ENCODE measurements at regions not wholly inside any gene's neighbourhood (a gene's known extent, or its start where the extent isn't known, plus 50 kb on each side); places are given as distances from the start of the nearest gene placed in this dataset.

GRCh38 chr13:84352946-84353345, 470.7 kb upstream of the SLITRK1 start:
- no peak for DNase-seq (ENCODE audit: low read depth)
- H3K4me3 ChIP-seq (ENCODE audit: low read depth, low read length), result no peak overlapping the region
- TF ChIP-seq, protein P1, sequence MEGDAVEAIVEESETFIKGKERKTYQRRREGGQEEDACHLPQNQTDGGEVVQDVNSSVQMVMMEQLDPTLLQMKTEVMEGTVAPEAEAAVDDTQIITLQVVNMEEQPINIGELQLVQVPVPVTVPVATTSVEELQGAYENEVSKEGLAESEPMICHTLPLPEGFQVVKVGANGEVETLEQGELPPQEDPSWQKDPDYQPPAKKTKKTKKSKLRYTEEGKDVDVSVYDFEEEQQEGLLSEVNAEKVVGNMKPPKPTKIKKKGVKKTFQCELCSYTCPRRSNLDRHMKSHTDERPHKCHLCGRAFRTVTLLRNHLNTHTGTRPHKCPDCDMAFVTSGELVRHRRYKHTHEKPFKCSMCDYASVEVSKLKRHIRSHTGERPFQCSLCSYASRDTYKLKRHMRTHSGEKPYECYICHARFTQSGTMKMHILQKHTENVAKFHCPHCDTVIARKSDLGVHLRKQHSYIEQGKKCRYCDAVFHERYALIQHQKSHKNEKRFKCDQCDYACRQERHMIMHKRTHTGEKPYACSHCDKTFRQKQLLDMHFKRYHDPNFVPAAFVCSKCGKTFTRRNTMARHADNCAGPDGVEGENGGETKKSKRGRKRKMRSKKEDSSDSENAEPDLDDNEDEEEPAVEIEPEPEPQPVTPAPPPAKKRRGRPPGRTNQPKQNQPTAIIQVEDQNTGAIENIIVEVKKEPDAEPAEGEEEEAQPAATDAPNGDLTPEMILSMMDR (IDR thresholded peaks at IDR 0.05; ENCODE audit: low read depth, low read length, missing control alignments), result no peak

DNA sequence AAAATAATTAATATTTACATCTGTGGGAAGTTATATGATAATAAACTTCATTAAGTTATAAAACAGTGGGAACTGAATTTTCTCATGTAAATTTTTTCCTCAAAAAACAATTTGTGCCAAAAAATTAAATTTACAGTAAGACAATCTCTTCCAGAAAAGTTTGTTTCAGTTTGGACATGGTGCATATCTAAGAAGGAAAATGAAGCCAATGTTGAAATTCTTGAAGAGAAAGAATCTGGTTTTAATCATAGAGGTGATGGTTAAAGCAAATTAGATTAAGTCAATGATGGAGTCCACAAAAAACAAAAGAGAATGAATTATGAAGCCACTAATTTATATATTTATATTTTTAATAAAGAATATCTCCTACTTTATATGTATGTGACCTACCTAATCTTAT, 457.2 kb upstream of the SLITRK1 start:
- DNase-seq (ENCODE audit: low read depth), result no peak
- no peak overlapping the region for H3K4me3 ChIP-seq (ENCODE audit: low read depth, low read length)
- TF ChIP-seq, protein P1 (IDR thresholded peaks at IDR 0.05; ENCODE audit: low read depth, low read length, missing control alignments), result no peak

DNA sequence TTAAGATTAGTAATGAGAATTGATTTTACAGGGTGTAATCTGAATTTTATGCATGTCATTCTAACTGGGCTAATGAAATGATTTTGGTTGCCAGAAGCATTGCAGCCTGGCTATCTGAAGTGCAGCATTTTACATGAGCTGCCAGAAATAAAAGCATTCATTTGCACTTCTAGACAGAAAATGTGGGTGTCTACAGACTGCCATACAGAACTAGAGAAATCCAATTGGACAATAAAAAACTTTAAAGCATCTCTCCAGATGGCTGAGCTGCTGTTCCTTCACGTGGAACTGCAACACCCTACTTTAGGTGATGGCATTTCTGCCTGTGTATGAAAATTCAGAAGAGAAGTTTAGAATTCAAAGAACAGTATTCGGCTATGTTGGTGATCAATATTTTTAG, 450.1 kb upstream of the SLITRK1 start:
- H3K4me3 ChIP-seq (ENCODE audit: low read depth, low read length), result no peak overlapping the region
- TF ChIP-seq, protein P1 (IDR thresholded peaks at IDR 0.05; ENCODE audit: low read depth, low read length, missing control alignments), result no peak
- DNase-seq (ENCODE audit: low read depth), result no peak

GRCh38 chr13:84315527-84315926, 433.3 kb upstream of the SLITRK1 start:
- TF ChIP-seq, protein P1 (IDR thresholded peaks at IDR 0.05; ENCODE audit: low read depth, low read length, missing control alignments), result no peak
- no peak overlapping the region for H3K4me3 ChIP-seq (ENCODE audit: low read depth, low read length)
- DNase-seq (ENCODE audit: low read depth), result no peak

DNA sequence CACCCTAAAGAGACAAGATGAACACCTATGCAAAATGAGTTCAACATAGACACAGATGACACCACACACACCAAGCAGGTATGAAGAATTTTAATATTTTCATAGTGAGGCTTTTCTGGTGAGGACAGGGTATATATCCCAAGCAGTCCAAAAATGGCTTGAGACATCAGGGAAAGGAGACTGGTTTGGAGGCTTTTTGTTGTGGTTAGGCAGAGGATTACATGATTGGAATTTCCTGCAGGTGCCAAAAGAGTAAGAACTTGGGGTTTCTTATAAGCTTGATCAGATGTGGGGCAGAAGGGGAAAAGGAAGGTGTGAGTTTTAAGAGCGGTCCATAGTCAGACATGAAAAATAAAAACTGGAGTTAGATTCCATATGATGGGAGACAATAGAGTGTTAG, 420.8 kb upstream of the SLITRK1 start:
- TF ChIP-seq, protein P1 (IDR thresholded peaks at IDR 0.05; ENCODE audit: low read depth, low read length, missing control alignments), result no peak
- DNase-seq (ENCODE audit: low read depth), result no peak
- no peak overlapping the region for H3K4me3 ChIP-seq (ENCODE audit: low read depth, low read length)

DNA sequence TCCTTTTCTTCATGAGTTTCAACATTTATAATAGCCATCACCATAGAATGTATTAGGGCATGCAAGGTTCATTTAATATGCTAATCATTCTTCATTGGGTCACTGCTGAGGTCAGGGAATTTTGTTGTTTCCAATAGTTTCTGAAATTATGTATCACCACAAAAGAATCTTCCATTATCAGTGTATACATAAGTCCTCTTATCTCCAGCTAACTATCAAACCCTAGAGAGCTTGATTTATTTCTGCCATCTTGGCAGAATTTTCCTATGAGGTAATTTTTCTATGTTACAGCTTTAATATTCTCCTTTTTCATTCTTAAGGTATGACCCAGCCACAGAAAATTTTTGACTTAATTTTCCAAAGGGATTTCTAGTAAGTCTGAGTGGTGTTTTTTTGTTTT, 415.0 kb upstream of the SLITRK1 start:
- DNase-seq (ENCODE audit: low read depth), result no peak
- TF ChIP-seq, protein P1 (IDR thresholded peaks at IDR 0.05; ENCODE audit: low read depth, low read length, missing control alignments), result no peak
- H3K4me3 ChIP-seq (ENCODE audit: low read depth, low read length), result no peak overlapping the region

DNA sequence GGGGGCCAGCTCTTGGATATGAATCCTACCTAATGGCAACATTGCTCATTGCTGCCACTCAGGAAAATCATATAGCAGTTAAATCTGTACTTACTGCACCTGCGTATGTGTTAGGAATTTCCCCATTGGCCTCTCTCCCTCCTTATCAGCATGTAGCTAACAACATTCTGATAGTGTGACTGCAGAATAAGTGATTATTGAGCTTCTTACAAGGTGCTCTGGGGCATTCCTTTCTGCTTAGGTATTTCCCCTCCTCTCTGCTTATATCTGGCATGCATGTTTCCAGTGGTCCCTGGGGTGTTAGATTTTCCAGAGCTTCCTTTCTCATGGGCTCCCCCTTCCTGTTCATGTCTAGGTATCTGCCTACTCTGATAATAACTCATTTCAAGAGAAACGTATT, 414.1 kb upstream of the SLITRK1 start:
- TF ChIP-seq, protein P1 (IDR thresholded peaks at IDR 0.05; ENCODE audit: low read depth, low read length, missing control alignments), result no peak
- H3K4me3 ChIP-seq (ENCODE audit: low read depth, low read length), result no peak overlapping the region
- no peak for DNase-seq (ENCODE audit: low read depth)

All from GM12864 (cell line).